ENCODE measurements at regions not wholly inside any gene's neighbourhood (a gene's known extent, or its start where the extent isn't known, plus 50 kb on each side); places are given as distances from the start of the nearest gene placed in this dataset.

DNA sequence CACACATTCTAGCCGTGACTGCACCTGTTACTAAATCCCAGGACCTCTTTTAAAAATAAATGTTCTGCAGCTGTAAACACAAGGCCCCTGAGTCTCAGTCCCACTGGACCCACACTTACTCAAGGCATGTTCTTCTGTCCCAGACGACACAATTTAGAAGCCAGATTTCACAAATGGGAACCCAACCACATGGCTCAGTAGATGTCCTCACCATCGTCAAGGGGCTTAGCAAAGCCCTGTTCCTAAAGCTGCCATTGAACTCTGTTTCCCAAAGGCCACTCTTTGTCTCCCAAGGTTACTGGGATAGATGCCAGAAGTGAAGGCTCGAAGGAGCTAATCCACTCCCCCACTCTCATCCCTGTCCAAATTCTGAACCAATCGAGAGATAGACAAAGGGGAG is 301.0 kb downstream of the GALR1 start:
- no peak for DNase-seq (ENCODE audit: low spot score)
- TF ChIP-seq CTCF (IDR thresholded peaks at IDR 0.05; ENCODE audit: extremely low read depth, insufficient read depth, missing control alignments): no peak
- in situ Hi-C loops (cut with MboI; ENCODE audit: low pct_unique_long_range_greater_than_20kb, low sequenced_read_pairs, unreplicated experiment): no loop called here

DNA sequence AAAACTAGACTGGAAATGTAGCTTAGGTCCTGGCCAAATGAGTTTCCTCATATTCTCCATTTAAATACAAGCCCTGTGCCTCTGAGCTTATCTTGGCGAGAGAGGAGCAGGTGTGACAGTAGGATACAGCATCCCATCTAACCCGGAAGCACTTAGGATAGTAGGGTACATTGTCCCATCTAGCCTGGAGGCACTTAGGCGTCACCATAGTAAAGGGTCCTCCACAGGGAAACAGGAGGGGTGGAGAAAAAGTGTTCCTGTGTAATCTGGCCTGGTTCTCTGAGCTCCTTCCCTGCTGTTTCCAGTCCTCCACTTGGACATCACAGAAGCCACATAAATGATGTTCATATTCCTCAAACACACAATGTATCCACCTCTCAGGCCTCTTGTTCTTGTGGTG is 301.4 kb downstream of the GALR1 start:
- no peak for DNase-seq (ENCODE audit: low spot score)
- no peak for TF ChIP-seq CTCF (IDR thresholded peaks at IDR 0.05; ENCODE audit: extremely low read depth, insufficient read depth, missing control alignments)
- in situ Hi-C loops (cut with MboI; ENCODE audit: low pct_unique_long_range_greater_than_20kb, low sequenced_read_pairs, unreplicated experiment): no loop called here

- in situ Hi-C loops (cut with MboI; ENCODE audit: low pct_unique_long_range_greater_than_20kb, low sequenced_read_pairs, unreplicated experiment): no loop called here
- no peak for DNase-seq (ENCODE audit: low spot score)
- TF ChIP-seq CTCF (IDR thresholded peaks at IDR 0.05; ENCODE audit: extremely low read depth, insufficient read depth, missing control alignments): no peak
These were observed 303.3 kb downstream of the GALR1 start for GRCh38 chr18:77552945-77553344.

DNA sequence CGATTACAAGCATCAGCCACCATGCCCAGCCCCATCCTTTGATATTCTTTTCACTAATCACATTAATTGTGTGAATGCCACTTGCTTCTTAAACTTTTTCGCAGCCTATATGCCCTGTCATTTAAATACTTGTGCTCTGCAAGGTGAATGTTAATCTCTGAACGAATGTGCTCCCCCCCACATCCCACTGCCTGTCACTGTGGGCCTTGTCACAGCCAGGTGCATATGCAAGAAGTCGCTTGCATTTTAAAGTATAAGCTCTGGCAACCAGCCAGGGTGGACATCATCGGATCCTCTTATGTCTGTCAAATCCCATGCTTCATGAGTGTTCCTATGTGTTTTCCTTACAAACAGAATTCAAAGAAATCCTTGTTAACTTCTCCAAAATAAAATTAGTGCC is 304.4 kb downstream of the GALR1 start:
- in situ Hi-C loops (cut with MboI; ENCODE audit: low pct_unique_long_range_greater_than_20kb, low sequenced_read_pairs, unreplicated experiment): no loop called here
- no peak for DNase-seq (ENCODE audit: low spot score)
- TF ChIP-seq CTCF (IDR thresholded peaks at IDR 0.05; ENCODE audit: extremely low read depth, insufficient read depth, missing control alignments): no peak

GRCh38 chr18:77557046-77557587 is 307.5 kb downstream of the GALR1 start:
- TF ChIP-seq CTCF (IDR thresholded peaks at IDR 0.05; ENCODE audit: extremely low read depth, insufficient read depth, missing control alignments): no peak
- in situ Hi-C loops (cut with MboI; ENCODE audit: low pct_unique_long_range_greater_than_20kb, low sequenced_read_pairs, unreplicated experiment): no loop called here
- DNase-seq (ENCODE audit: low spot score): no peak

DNA sequence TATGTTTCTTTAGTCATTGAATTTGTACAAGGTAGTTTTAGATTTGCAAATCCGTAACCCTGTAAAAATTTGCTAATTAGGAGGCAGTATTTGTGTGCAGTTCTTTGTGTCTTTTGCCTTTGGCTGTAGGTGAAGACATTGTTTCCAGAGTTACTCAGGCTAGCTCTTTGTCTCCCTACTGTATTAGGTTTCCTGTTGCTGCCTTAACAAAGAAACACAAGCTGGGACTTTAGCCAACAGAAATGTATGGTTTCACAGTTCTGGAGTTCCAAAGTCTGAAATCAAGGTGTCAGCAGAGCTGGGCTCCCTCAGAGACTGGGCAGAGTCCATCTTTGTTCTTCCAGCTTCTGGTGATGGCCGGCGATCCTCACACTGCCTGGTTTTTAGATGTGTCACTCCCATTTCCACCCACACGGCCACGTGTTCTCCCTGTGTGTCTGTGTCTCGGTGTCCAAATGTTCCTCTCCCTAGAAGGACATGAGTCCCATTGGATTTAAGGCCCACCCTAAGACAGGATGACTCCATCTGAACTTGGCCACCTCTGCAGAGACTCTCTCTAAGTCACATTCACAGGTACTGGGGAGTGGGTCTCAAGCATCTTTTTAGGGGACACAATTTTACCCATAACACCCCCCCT is 309.7 kb downstream of the GALR1 start:
- in situ Hi-C loops (cut with MboI; ENCODE audit: low pct_unique_long_range_greater_than_20kb, low sequenced_read_pairs, unreplicated experiment): no loop called here
- no peak for TF ChIP-seq CTCF (IDR thresholded peaks at IDR 0.05; ENCODE audit: extremely low read depth, insufficient read depth, missing control alignments)
- DNase-seq (ENCODE audit: low spot score): no peak
